Omental fat pad (tissue), 3 donors: ENCODE measurements at regions not wholly inside any gene's neighbourhood (a gene's known extent, or its start where the extent isn't known, plus 50 kb on each side); places are given as distances from the start of the nearest gene placed in this dataset.
"Not testable (repeated sequence)": the region's sequence is repeated elsewhere in the genome, so short reads cannot be mapped to it uniquely, and the experiment has no call there.

Experiments used
- ATAC-seq: fragments of 150-250 bp; one replicate; pipeline ENCODE4 v1.9.1; 2016; ENCODE audit warnings: mild to moderate bottlenecking, moderate library complexity; ENCODE audit not compliant: low FRiP score
- DNase-seq: peaks from one replicate; pipeline ENCODE4 v3.0.0-alpha.2; 2019; ENCODE audit warnings: low spot score
- TF ChIP-seq, protein P1 (sequence below), 3 donors: fragments of 450-650 bp; IDR thresholded peaks; one replicate each; pipeline ENCODE4 v1.5.1; 2016 to 2017; ENCODE audit warnings: antibody characterized with exemption in 3 of 3, mild to moderate bottlenecking in 3 of 3, moderate library complexity in 2 of 3

DNA sequence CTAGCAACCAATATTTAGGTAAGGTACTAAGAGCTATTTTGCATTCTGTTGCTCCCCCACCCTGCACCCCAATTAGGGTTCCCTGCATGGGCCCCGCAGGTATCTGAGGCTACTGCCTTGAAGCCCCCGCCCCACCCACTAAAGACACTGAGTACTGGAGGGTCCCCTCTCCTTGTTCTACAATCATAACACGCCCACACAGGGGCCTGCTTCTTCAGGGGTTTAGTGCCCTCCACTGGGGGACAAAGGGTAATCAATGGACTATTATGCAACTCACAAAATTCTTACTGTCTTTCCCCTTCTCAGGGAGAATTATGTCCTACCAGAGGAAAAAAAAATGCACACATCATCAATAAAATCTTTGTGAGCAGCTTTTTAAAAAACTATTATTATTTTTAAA, 113.1 kb downstream of the ATP6V0E2 start:
- not testable (repeated sequence) for DNase-seq, ATAC-seq

DNA sequence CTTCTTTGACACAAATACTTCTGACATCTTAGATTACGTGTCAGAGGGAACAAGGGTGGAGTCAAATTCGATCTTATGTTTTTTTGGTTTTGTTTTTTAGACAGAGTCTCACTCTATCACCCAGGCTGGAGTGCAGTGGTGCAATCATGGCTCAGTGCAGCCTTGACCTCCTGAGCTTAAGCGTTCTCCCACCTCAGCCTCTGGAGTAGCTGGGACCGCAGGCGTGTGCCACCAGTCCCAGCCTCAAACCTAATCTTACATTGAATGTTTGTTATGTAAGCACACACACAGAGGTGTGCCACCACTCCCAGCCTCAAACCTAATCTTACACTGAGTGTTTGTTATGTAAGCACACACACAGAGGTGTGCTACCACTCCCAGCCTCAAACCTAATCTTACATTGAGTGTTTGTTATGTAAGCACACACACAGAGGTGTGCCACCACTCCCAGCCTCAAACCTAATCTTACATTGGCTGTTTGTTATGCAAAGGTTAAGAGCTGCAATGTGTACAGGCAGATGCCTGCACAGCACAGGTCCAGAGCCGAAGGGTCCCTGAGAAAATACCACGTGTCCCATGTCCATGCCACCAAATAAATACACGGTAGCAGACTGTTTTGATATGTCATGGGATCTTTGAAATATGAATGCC, 118.0 kb downstream of the ATP6V0E2 start:
- ATAC-seq, DNase-seq: not testable (repeated sequence)

DNA sequence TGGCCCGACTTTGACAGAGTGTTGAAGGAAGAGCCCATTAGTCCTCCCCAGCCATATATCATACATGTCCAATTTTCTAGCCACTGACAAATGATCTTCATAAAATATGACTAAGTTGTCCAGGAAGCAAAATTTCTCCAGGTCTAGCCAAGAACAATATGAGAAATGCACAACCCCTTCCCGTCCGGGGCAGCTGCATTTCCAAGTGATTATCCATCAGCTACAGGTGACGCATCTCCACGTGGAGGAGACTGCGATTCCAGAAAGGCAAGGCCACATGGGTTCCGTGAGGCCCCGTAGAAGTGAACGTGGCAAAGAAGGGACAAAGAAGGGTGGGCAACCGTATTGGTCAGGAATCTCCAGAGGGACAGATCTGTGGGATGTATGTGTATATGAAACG, 118.6 kb downstream of the ATP6V0E2 start:
- not testable (repeated sequence) for ATAC-seq, DNase-seq

DNA sequence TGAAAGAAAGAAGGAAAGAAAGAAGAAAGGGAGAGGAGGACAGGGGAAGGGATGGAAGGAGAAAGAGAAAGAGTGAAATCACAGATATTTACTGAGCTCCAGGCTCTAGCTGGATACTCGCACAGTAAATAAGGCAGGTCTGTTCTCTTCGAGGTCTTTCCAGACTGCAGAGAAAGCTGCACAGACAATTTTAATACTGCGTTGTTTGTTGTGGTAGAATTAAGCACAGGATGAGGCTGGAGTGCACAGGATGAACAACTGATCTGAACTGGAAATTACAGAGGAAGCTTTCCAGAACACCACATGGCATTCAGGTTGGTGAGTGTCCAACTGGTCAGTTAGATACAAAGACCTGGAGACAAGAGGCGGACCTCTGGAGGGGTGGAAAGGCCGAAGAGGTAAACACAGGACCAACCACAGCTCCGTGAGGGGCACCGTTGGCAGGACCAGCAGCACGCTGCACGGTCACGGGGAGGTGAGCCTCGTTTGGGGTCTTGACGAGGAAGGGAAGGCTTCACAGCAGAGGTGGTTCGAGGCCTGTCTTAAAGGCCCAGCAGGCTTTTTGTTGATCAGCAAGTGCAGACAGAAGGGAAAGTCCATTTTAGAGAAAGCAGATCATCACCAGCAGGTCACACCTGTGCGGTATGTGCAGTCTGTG, 121.7 kb downstream of the ATP6V0E2 start:
- peak; percentile 37 for ATAC-seq
- not testable (repeated sequence) for DNase-seq

DNA sequence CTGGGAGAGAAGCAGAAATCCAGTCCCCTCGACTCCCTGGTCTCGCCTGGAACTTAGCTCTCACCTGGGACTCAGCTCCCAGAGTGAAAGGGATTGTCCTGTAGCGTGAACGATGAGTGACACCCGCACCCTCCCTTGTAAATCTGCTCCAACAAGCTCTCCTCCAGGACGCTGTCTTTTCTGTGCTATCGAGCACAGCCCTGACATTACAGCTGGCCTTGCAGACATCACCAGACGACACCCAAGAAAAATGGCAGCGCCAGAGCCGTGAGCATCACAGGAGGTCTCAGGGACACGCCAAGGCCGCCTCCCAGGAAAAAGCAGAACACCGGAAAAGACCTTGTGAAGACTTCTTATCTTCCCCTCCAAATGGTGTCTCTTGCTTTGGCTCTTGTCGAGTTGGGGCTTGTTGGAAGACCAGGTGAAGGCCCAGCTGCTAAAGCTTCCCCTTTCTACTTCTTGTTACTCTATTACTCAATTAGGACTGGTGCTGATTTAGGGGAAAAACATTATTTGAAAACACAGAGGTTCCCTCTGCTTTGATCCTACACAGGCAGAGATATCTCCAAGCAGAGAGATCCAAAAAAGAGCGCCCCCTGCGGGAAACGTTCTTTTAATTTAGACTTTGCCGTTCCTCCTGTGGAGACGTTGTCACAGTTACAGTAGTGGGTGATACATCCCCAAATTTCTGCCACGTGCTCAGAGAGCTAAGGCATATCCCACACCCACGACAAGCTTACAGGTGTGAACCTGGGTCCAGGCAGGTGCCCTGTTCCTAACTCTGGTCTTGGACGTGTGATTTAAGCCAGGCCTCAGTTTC, 127.2 kb downstream of the ATP6V0E2 start:
- ATAC-seq, DNase-seq: not testable (repeated sequence)

DNA sequence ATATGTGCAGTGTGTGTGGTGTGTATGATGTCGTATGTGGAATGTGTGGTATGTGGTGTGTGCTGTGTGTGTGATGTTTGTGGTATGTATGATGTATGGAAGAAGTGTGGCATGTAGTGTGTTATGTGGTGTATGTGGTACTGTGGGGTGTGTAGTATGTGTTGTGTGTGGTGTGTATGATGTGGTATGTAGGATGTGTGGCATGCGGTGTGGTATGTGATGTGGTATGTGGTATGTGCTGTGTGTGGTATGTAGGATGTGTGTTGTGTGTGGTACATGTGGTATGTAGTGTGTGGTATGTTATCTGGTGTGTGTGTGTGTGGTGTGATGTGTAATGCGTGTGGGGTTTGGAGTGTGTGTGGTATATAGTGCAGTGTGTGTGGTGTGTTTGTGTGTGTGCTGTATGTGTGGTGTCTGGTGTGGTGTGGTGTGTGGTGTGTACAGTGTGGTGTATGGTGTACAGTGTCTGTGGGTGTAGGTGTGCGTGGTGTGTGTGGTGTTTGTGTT, 129.6 kb downstream of the ATP6V0E2 start:
- DNase-seq (no peak), ATAC-seq (peak; percentile 28)
- TF ChIP-seq, protein P1, sequence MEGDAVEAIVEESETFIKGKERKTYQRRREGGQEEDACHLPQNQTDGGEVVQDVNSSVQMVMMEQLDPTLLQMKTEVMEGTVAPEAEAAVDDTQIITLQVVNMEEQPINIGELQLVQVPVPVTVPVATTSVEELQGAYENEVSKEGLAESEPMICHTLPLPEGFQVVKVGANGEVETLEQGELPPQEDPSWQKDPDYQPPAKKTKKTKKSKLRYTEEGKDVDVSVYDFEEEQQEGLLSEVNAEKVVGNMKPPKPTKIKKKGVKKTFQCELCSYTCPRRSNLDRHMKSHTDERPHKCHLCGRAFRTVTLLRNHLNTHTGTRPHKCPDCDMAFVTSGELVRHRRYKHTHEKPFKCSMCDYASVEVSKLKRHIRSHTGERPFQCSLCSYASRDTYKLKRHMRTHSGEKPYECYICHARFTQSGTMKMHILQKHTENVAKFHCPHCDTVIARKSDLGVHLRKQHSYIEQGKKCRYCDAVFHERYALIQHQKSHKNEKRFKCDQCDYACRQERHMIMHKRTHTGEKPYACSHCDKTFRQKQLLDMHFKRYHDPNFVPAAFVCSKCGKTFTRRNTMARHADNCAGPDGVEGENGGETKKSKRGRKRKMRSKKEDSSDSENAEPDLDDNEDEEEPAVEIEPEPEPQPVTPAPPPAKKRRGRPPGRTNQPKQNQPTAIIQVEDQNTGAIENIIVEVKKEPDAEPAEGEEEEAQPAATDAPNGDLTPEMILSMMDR (IDR thresholded peaks at IDR 0.05), result no peak

DNA sequence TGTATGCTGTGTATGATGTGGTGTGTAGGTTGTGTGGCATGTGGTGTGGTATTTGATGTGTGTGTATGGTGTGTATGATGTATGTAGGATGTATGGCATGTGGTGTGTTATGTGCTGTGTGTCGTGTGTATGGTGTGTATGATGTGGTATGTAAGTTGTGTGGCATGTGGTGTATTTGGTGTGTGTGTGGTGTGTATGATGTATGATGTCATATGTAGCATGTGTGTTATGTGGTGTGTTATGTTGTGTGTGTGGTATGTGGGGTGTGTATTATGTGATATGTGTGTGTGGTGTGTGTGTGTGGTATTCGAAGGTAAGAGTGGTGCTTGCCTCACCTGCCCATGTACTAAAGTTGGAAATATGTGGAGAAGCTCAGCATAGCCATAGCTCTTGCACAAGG, 130.2 kb downstream of the ATP6V0E2 start:
- not testable (repeated sequence) for DNase-seq, ATAC-seq

DNA sequence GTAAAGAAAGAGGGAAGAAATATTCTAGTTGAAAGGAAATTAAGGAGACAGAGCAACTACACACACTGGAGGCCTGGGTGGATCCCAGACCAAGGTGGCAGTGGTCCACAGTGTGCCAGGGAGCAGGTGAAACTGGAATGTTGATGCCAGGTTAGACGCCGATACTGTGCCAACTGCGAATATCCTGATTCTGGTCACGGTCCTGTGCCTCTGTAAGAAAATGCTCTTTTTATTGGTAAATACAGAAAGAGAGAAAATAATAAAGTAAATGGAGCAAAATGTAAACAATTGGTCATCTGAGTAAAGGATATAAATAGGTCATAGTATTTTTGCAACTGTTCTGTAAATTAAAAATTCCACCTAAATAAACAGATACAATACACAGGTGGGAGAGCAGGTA, 131.1 kb downstream of the ATP6V0E2 start:
- not testable (repeated sequence) for ATAC-seq, DNase-seq

DNA sequence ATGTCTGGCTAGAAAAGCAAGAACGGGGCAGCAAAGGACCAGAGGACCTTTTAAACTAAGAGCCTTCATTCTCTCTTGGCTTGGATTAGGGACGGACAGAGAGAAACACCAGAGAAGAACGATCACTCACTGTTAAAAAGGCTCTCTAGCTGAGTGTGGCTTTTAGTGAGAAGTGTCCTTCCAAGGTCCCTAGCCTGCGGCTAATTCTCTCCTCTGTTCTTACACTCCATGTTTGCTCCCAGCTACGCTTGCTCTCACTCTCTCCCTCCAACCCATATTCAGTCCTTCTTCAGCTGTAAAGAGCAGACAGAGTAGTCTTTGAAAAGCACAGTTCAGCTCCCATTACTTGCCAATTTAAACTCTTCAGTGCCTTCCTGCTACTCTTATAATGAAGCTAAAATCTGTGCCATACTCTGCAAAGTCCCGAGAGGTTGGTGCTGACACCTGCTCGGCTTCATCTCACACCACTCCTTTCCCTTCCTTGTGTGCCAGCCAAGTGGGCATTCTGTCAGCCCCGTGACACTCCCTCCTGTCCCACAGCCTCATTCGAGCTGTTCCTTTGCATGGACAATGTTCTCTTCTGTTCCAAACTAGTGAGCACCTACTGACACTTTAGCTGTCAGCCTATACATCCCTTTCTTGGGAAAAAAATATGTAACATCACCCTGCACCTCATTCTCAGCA, 136.0 kb downstream of the ATP6V0E2 start:
- not testable (repeated sequence) for ATAC-seq, DNase-seq

DNA sequence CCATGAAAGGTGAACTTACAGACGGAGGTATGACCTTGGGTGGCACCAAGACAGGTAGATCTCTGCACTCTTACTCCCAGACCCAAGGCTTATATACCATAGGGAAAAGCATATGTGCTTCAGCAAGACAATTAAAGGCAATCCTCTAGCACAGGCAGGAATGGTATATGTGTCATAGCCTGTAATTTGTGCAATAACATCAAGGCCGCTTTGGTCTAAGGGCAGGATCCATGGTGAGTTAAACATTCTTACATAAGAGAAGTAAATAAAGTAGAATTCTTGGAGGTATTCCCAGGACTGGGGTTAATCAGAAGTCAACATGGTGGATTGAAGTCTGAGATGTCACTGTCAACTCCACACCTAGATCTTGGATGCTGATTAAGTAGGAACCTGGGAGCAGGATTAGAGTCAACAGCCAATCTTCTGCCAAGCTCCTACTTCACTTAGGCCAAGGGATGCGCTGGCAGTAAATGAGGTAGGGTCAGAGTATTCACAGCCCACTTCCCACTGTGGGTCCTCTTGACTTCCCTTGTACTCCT, 143.0 kb downstream of the ATP6V0E2 start:
- not testable (repeated sequence) for DNase-seq, ATAC-seq

DNA sequence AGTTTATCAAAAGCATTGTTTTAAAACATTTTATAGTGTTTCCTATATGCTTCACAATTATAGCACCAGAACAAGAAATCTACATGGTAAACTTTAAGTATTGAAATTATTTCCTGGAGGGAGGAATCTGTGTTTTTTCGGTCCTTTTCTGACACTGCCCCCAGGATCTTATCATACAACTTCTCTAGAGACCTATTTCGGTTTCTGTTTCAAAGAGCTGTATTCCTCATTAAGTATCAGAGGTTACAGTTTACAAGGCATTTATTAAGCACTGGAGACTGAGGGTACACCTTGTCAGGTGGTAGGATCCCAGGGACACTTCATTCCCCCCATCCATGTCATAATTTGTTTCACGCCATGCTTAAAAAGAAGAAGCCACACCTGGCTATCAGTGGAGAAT, 146.4 kb downstream of the ATP6V0E2 start:
- ATAC-seq, result not testable (repeated sequence)

DNA sequence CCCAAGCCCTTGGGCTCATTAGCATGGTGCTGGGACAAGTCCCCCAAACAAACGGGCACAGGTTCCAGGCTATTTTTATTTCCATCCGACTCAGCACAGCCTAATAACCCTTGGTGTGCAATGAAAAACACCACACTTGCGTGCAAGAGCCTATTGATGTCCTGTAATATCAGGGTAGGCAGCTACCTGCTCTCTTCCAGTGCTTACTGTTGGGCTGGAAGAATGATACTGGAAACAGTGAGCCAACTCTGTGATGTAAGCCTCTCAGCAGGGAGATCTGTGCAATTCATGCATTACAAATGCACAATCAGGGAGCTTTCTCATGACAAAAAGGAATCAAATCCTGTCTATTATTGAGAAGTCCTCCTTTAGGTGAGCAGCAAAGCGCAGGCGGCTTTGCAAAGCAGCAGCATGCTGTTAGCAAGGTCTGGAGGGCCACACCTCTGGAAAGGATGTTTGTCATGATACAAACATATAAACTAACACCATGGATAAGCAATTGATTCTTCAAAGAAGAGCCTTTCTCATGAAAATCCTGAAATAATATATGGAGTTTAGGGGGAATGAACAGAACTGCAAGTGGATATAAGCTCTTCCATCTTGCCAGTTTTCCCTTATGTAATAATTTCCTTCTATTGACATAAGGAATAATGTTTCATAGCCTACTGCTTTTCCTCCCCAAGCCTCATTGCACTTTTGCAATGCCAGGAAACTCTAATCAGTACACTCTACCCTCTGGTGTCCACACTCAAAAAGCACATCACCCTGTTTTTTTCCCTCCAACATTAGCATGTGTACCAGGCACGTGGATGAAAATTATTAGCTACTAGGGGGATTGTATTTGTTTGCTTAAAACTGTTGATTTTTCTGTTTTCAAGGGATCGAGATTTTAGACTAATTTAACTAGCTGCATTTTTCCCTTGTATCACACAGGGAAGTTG, 151.1 kb downstream of the ATP6V0E2 start:
- DNase-seq, ATAC-seq: not testable (repeated sequence)

More for the DNA sequence above, 146.4 kb downstream of the ATP6V0E2 start:
- not testable (repeated sequence) for DNase-seq

DNA sequence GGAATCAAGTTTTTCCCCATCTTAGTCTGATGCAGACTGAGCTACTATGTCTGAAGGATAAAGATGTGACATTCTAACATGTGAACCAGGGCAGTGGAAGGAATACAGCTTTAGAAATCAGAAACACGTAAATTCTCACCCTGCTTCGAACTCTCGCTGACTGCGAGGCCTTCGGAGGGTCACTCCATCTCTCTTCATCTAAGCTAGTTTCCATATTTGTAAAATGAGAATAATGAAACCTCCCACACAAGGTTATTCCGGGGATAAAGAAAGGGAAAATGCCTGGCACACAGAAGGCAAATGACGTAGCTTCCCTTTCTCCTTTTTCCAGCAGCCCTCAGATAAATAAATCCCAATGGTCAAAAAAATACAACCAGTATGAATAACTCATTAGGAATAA, 152.0 kb downstream of the ATP6V0E2 start:
- DNase-seq, ATAC-seq: not testable (repeated sequence)

DNA sequence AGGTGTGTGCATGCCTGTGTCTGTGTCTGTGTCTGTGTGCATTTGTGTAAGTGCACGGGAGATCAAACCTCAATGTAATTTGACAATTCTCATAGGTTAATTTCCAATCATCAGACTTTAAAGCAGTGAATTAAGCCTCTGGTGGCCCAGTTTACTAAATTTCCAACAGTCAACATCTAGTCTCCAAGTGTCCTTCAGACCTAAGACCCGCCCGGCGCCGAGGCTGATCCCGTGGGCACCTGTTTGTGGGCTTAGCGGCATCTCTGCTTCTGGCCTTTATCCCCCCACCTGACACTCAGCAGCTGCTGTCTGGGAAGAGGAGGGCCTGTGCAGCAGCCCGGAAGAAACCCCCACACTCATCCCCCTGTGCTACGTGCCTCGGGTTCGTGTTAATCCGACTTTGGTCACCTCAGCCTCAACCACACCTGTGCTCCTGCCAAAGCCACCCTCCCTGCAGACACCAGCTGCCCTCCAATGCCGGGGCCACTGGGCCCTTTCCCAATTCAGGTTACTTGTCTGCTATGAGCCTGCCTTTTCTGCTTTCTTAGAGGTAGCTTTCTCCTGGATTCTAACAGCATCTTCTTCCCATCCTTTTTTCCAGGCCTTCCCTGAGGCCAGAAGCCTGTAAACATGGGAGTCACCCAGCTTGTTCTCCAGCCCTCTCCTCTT, 154.7 kb downstream of the ATP6V0E2 start:
- ATAC-seq, DNase-seq: not testable (repeated sequence)

DNA sequence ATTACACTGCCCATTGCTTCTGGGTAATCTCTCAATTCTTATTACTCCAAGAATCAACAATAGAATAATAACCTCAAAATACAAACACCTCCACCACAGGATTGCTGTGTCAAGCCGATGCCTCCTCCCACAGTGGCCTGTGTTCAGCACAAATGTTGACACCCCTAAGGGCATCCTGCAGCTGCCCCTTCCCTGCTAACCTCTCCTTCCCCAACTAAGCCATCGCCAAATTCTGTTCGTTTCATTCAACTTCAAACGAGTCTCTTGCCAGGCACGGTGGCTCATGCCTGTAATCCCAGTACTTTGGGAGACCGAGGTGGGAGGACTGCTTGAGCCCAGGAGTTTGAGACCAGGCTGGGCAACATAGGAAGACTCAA, 155.2 kb downstream of the ATP6V0E2 start:
- not testable (repeated sequence) for DNase-seq, ATAC-seq

DNA sequence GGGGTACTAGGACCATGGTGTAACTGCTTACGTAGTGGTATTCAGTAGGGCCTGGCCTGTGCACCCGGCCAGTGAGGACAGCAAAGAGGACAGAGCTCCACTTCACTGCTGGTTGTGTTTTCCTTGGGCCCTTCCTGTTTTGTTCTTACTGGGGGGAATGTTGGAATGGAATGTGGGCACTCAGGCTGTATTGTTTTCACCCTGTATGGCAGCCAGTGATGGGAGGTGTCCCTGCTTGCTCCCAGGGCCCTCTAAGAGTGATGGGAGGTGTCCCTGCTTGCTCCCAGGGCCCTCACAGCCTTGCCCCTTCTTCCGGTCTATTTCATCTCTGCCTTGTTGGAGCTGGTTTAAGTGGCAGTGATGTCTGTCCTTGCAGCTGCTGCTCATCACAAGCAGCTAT, 158.0 kb downstream of the ATP6V0E2 start:
- ATAC-seq, result not testable (repeated sequence)

More for the DNA sequence above, 158.0 kb downstream of the ATP6V0E2 start:
- not testable (repeated sequence) for DNase-seq
